ENCODE measurements at regions not wholly inside any gene's neighbourhood (a gene's known extent, or its start where the extent isn't known, plus 50 kb on each side); places are given as distances from the start of the nearest gene placed in this dataset.
A peak's percentile ranks its signal among the peaks of the same experiment; 100 is the strongest.

DNA sequence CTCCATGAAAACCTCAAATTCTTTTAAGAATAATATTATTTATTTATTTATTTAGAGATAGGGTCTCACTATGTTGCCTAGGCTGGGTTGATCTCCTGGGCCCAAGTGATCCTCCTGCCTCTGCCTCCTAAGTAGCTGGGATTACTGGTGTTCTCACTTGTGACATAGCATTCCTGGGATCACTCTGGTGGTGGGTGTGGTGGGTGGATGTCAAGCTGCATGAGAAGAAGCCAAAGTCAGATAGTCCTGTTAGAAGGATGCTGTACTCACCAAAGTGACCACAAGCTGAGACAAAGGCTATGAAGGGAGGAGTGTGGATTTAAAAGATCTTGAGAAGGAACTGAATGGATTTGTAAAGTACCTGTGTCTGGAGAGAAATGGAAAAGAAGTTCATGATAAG, 87.9 kb upstream of the SPON1 start:
- no peak for DNase-seq

DNA sequence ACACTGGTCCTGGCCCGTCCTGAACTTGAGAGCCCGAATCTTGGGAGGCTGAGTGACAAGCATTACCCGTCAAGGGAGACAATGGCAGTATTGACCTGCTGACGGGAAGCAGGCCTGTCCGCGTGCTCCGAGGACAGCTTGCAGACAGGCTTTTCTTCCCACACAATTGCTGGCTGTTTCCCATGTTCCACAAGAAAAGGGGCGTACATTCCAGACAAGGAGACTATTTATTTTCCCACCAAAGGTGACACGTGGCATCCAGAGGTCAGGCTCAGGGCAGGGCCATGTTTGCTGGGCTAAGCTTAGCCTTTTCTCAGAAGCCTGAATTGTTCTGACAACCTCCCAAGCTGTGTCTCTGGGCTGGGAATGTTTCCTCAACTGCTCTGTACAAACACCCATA, 86.9 kb upstream of the SPON1 start:
- DNase-seq, result no peak

DNA sequence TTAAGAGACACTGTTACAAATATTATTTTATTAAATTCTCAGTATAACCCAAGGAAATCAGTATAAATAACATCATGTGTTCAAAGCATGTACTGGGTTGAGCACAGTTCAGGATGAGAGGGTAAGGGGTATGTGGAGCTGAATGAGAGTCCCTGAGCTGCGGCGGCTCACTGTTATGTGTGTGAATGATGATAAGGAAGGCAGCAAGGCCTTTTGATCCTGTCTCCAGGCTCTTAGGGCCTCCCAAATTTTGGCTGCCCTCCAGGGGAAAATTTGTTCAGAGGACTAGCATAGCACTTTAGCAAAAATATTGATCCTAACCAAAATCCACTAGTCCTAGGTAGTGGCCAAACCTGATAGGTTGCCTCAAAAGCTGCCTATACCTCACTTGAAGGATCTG, 86.1 kb upstream of the SPON1 start:
- DNase-seq, result no peak

DNA sequence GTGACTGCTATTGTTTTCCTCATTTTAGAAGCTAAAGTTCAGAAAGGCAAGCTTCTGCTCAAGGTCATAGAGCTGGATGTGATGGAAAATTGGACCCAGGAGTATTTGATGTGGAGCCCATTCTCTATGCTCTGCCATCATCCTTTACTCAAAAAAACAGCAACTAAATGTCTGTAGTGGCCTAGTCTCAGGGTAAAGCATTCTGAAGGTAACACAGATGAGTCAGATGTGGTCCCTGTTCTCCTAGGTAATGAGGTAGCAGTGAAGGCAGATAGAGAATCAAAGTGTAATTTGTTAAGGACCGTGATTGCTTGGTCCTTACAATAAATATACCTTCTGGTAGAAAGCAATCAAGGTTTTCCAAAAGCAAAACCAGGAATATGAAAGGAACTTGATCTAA, 84.4 kb upstream of the SPON1 start:
- DNase-seq, result no peak

DNA sequence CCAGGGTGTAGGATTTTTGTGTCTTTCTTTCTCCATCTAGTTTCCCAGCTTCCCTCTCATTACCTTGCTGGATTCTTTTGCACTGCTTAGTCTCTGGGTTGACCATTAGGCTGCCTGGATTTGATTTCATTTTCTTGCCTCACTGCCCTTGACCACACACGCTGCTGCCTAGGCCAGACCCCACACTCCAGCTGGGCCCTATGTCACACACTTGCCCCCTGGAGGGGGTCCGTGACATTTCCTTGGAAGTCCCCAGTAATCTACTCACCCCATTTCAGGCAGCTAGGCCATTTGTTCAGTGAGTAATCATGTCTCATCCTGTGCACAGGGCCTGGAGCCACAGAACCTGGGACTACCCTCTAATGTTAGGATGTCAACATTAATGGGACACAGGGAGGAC, 81.9 kb upstream of the SPON1 start:
- DNase-seq, result no peak

DNA sequence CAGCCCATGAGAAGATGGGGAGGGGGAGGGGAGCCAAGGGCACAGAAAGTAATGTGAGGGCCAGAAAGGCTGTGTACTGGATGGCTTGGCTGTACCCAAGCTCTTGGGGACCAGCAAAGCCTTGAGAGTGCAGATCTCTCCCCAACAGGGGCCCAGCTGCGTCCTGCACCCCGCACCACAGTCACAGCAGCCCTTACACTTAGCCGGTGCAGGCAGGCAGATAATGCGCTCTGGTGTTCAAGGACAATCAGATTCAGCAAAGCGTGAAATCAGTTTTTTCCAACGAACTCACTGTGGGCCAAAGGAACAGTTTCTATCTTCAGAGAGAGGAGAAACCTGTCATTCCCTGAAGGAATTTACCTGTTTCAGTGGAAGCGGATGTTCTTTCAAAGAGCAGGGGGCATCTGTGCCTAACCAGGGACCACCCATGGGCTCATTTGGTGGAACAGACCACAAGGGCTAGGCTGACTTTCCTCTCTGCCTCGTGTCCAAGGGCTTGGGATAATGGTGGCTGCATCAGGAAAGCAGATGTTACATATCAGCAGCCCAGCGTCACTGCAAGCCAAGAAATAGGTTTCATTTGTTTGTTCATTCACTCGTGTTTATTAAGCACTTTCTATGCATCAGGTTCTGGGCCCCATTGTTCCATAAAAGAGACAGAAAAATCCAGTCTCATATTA, 81.2 kb upstream of the SPON1 start:
- DNase-seq, result no peak

DNA sequence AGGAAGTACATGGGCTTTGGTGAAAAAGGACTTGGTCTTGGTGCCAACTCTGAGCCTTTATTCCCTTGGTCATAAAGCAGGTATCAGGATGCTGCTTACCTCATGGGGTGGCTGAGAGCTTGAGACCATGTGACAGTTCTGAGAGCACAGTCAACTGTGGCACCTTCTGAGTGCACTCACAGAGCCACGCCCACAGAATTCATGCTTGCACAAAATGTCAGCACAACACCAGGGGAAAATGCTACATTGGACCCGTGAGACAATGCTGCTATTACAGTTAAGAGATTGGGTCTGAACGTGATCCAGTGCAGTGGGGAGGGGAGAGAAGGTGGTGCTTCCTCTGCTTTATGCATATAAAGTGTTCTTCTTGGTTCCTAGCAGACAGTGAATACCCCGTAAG, 79.5 kb upstream of the SPON1 start:
- DNase-seq, result no peak

DNA sequence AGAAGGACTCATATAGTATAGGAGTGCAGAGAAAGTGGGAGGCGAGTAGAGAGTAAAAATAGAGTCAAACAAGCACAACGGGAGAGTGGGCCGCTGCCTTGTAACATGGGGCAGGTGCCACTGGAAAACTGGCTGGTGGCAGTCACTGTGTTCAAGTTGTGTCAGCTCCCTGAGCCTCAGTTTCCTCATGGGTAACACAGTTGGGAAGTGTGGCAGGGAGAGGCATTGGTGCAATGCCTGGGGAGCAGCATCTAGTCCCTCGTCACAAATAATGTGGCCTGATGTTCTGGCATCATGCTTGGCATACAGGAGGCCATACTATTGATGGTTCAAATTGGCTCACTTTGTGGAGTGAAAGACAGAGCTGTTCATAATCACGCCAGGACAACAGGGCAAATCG, 78.9 kb upstream of the SPON1 start:
- no peak for DNase-seq

DNA sequence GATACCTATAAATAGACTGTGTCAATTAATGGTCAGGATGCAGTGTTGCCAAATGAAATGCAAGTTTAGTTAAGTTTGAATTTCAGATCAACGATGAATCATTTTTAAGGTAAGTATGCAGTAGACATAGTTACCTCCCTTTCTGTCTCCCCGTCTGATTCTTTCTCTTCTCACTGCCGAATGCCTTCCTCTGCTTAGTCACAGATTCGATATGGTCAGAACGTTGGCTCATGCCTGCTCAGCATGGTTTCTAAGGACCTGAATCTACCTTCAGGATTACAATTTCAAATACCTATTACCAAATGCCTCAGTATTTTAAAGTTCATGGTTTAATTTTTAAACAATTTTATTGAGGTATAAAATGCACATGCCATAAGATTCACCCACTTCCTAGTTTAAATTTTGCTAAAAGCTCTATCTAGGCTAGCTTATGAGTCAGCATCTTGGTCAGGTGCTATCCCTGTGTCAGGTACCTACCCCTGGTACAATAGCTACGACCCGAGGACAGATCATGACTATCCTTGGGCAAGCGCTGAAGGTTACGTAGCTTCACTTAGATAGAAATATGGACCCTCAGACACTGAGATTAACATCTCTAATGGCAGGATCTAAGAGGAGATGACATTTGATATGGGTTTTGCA, 78.2 kb upstream of the SPON1 start:
- no peak for DNase-seq

DNA sequence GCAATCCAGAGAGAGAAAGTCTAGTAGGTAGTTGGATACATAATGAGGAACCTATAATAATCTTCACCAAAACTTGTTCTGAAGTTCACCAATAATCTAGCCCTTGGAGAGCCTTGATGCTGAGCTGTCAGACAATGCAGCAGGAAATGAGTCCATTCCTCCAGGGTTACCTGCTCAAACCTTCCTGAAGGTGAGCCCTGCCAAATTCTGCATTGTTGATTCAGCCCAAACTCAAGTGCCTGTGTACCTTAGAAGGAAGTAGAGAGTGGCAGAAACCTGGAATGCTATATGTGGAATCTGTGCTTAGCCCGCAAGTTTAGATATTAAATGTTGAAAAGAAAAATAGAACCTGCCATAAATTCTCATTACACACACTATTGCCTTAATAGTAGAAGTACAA, 77.4 kb upstream of the SPON1 start:
- no peak for DNase-seq

DNA sequence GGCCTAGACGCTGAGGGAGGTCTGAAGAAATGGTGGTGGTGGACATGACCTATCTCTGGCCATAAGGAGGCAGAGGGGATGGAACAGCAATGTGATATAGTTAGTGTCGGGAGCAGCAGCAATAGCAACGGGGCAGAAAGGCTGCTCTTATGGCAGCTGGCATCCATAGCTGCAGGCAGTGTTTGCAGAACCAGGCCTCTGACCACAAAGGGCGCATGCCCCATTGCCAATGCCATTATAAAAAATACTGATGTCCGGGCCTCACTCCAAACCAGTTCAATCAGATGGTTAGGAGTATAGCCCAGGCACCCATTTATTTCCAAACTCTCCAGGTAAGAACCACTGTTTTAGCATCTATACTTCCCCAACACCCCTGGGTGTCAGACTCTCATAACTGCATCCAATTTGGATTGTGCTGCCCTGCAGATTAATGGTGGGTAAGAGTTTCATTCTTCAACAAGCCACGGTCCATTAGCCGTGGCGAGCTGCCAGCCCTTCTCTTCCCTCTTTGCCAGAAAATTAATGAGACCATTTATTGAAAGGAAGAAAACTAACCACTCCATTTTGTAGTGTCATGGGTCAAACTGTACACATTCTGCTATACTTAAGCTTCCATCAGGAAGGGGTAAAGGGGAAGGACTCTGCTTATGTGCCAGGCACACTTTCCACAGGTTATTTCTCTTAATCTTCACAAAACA, 72.8 kb upstream of the SPON1 start:
- no peak for DNase-seq

DNA sequence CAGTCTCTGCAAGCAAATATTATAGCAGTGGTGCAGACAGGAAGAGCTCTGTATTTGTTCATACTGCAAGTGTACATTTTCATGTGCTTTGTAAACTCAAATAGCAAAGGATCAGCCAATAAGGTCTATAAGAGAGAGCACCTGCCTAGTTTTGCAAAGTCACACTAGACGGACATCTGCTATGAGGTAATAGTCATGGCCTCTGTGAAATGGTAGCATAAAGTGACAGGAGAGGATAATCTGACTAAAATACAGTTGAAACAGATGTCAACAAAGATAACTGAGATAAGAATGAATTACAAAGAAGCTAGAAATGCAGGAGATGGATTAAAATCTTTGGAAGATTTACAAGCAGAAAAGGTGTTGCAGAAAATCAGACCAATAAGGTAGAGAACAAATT, 70.6 kb upstream of the SPON1 start:
- DNase-seq, result no peak

DNA sequence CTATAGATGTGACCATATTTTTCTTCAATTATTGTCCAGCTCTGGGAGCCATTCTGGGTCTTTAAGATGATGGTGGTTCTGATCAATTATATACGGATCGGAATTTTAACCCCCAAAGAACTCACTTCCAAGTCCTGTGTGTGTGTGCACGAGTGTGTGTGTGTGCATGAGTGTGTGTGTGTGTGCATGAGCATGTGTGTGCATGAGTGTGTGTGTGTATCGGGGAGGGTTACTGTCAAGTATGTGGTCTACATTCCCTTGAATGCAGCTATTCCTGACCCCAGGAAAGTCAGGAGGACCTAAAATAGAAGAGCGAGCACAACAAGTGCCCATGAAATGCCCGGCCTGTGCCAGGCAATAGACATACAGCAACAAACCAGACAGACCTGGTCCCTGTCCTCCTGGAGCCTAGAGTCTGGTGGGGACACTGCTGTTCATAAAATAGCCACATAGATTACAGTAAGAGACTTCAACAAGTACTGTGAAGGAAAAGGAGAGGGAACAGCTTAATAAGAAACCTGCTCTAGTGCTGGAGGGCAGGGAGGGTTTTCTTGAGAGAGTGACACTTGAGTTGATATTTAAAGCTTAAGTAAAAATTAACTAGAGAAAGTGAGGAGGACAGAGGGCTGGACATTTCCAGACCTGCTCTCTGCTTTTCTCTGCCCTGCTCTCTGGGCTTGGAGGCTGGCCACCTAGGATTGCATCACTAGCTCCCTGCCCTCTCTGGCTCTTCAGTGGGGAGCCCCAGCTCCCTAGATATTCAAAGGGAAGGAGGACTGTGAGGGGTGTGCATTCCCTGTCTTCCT, 66.1 kb upstream of the SPON1 start:
- no peak for DNase-seq

DNA sequence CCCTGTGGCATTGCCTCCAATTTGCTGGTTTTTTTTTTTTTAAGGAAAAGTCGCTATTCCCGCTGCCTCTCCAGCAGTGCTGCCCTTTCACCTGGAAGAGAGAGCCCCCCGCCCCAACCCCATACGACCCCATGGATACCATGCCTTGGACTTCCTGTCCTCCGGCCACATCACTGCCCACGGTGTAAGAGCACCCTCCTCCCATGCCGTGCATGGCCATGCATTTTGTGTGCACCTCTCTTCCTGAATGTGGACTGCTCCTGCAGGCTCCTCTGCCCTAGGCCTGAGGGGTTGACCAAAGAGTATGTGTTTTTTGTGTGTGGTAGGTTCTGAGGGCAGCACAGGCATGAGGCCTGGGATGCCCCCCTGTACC, 65.6 kb upstream of the SPON1 start:
- no peak for DNase-seq

DNA sequence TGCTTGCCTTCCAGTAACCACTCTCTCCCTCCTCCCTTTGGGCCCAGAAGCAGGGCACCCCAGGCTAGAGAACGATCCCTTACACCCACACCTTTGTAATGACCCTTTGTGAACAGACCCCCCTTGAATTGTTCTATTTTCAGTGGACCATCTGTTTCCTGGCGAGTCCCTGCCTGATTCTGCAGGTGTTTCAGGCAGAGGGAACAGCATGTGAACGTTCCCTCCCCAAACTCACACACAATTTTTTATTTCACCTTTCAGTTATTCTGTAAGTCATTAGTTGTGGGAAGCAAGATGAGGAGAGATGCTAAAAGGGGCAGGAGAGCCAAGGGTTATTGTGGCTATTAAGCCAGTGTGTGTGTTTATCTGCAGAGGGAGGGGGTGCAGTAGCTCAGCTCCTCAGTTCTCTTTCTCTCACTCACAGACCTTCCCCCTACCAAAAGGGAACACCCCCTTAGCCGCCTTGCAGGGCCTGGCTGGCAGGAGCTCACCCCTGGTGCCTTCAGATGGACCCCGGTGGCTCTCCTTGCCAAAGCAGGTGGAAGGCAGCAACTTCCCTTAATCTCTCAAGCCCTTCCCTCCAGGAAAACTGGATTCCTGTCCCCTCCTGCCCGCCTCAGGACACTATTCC, 64.8 kb upstream of the SPON1 start:
- no peak for DNase-seq

DNA sequence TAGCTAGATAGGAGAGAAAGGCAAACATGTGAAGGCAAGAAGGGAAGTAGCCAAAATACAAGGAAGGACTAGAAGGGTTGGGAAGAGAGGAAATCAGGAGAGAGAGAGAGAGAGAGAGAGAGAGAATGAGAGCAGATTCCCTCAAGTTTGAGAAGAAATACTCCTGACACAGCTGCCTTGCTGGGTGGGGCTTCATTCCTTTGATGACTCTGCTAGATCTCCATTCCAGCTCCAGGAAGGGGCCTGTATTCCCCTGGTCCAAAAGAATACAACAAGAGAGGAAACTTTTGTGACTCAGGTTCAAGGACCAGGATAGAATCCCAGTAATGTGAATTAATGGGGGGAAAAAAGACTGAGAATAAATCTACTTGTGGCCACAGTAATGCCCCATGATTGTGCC, 62.9 kb upstream of the SPON1 start:
- DNase-seq, result peak; percentile 2

DNA sequence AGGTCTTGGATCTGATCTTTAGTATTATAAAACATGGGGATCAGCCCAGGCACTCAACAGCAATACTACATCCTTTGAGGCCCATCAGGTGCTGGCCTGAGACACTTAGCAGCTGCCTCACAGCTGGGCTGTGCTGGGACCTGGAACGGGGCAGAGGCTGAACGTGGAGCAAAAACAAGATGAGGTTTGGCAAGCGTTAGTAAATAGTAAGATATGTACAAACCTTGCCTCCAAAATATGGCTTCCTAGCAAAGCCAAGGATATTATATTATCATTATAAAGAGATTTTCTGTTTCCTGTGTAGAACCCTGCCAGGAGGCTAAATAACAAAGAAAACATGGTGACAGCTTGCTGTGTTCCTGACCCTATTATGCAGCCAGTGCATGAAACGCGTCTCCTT, 60.0 kb upstream of the SPON1 start:
- DNase-seq, result no peak

DNA sequence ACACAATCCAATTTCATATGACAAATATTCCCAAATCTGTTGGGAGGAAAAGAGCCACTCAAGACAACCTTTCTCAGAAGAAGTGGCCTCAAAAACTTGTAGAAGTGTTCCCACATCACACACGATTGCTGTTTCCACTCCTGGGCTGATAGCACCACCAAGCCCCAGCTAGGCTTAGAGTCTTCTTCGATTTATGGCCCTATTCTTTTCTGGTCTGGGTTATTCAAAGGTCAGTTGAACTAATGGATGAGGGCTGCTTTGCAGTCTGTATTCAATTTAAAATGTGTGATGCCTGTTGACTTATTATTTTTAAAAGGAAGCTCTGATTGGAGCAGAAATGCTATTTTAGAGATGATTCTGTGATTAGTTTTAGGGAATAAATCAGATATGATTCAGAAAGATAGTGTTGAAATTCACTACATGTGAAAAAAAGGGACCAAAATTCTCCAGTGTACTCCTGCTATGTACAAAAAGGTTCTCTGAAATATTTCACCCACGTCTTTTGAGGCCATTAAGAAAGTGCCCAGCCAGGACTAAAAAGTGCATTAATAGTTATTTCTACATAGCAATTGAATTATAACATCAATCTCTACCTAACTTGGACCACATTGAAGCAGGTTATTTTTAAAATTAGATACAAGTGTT, 57.3 kb upstream of the SPON1 start:
- no peak for DNase-seq

DNA sequence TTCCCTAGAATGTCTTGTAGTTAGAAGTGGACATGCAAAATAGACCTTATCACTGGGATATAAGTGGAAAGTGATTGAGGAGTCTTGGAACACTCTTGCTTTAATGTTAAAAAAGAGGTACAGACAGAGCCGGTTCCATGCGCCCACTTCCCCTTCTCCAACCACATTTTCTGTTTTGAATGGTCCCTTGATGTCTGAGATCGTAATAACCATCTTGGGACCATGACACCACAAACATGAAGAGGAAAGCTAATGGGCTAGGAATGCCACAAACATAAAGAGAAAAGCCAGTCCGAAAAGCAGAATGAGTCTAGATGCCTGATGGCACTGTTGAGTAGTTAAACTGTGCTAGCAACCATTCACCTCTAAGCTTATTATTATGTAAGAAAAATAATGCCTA, 54.8 kb upstream of the SPON1 start:
- DNase-seq, result no peak

DNA sequence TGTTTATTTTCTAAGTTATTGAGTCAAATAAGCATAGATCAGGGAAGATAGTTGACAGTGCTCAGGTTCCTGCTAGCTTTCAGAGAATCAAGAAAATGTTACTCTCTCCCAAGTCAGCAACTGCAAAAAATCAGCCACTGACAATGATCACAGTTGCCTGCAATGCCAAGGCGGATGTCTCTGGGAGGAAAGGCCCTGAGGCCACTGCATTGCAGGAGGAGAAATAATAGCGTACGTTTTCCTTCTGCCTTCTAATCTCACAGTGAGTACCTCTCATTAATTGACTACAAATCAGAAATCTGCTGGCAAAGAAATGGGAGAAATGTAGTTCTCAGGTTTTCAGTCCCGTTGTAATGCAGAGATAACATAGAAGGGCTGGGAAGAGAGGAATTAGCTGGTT, 54.0 kb upstream of the SPON1 start:
- DNase-seq, result no peak
